ENCODE measurements at regions not wholly inside any gene's neighbourhood (a gene's known extent, or its start where the extent isn't known, plus 50 kb on each side); places are given as distances from the start of the nearest gene placed in this dataset.

GRCh38 chr15:29873264-29873663 lies 51.0 kb upstream of the TJP1 start:
- H3K9ac ChIP-seq (ENCODE audit: low read length) = no peak overlapping the region
- no peaks in the 10 kb centered on the region for H3K36me3 ChIP-seq (ENCODE audit: insufficient read depth, low read length)
- H3K79me2 ChIP-seq (ENCODE audit: insufficient read depth, low read length) = no peaks in the 10 kb centered on the region
- H3K4me2 ChIP-seq (ENCODE audit: low read length) = no peak overlapping the region
- H3K9me3 ChIP-seq (ENCODE audit: low read length) = no peaks in the 10 kb centered on the region
- no peak overlapping the region for H3K27ac ChIP-seq (ENCODE audit: low read depth, low read length, poor library complexity, severe bottlenecking)
- no peaks in the 10 kb centered on the region for H3K27me3 ChIP-seq (ENCODE audit: insufficient read depth, low read length)
- H3K9me2 ChIP-seq (ENCODE audit: low read depth, low read length) = no peaks in the 10 kb centered on the region
- H3F3A ChIP-seq (ENCODE audit: insufficient read depth, low read length) = no peaks in the 10 kb centered on the region
- no peak overlapping the region for H3K4me3 ChIP-seq (ENCODE audit: low read depth, low read length, poor library complexity, severe bottlenecking)
- TF ChIP-seq CTCF (IDR thresholded peaks at IDR 0.05; ENCODE audit: low read length) = no peak
- TF ChIP-seq EZH2 (IDR thresholded peaks at IDR 0.05; ENCODE audit: borderline replicate concordance, low read length) = no peak
- H3K4me1 ChIP-seq (ENCODE audit: insufficient read depth, low read length, severe bottlenecking) = no peaks in the 10 kb centered on the region
- H2AFZ ChIP-seq (ENCODE audit: low read length) = no peak overlapping the region
- H4K20me1 ChIP-seq (ENCODE audit: insufficient read depth, low read length) = no peaks in the 10 kb centered on the region

DNA sequence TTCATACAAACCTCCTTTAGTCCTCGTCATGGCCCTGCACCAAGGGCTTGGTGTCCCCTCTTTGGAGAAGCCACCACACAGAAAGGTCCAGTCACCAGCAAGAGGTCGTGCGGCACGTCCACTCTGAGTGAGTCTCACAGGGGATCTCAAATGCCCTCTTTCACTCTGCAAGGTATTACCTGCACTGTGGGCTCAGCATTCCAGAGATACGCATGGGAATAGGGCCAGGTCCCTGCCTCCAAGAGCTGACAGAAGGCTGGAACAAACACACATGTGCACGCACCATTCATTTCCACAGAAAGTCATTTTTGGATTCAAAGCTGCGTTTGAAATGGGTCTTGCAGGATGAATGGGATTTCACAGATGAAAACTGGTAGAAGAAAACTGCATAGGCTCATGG lies 50.4 kb upstream of the TJP1 start:
- Histone ChIP-seq H3K9me2 (ENCODE audit: low read depth, low read length) (no peaks in the 10 kb centered on the region), H3K27me3 (ENCODE audit: insufficient read depth, low read length) (no peaks in the 10 kb centered on the region), H3F3A (ENCODE audit: insufficient read depth, low read length) (no peaks in the 10 kb centered on the region), H3K9ac (ENCODE audit: low read length) (no peak overlapping the region), H3K79me2 (ENCODE audit: insufficient read depth, low read length) (no peaks in the 10 kb centered on the region), H3K4me2 (ENCODE audit: low read length) (no peak overlapping the region), H3K36me3 (ENCODE audit: insufficient read depth, low read length) (no peaks in the 10 kb centered on the region), H3K9me3 (ENCODE audit: low read length) (no peaks in the 10 kb centered on the region), H3K4me1 (ENCODE audit: insufficient read depth, low read length, severe bottlenecking) (no peaks in the 10 kb centered on the region), H3K27ac (ENCODE audit: low read depth, low read length, poor library complexity, severe bottlenecking) (no peak overlapping the region), H2AFZ (ENCODE audit: low read length) (no peak overlapping the region), H3K4me3 (ENCODE audit: low read depth, low read length, poor library complexity, severe bottlenecking) (no peak overlapping the region), H4K20me1 (ENCODE audit: insufficient read depth, low read length) (no peaks in the 10 kb centered on the region)
- TF ChIP-seq CTCF (IDR thresholded peaks at IDR 0.05; ENCODE audit: low read length) = no peak
- TF ChIP-seq EZH2 (IDR thresholded peaks at IDR 0.05; ENCODE audit: borderline replicate concordance, low read length) = no peak
